ENCODE measurements at regions not wholly inside any gene's neighbourhood (a gene's known extent, or its start where the extent isn't known, plus 50 kb on each side); places are given as distances from the start of the nearest gene placed in this dataset.

GRCh38 chr20:51902933-51903332, 100.6 kb upstream of the SALL4 start:
- no peak for TF ChIP-seq CTCF (IDR thresholded peaks at IDR 0.05; ENCODE audit: borderline replicate concordance, extremely low read depth, low read length, poor library complexity, severe bottlenecking)
- no peak for TF ChIP-seq EZH2 (IDR thresholded peaks at IDR 0.05; ENCODE audit: borderline replicate concordance, low read depth, low read length, severe bottlenecking)

Measured in DND-41 (cell line).